Urinary bladder (tissue), 1 donor: ENCODE measurements at regions not wholly inside any gene's neighbourhood (a gene's known extent, or its start where the extent isn't known, plus 50 kb on each side); places are given as distances from the start of the nearest gene placed in this dataset. TPM values are rescaled to one million over a fixed set of nuclear protein-coding genes. Genes with fewer than 3 reads are reported as not detected.

Experiments used
- small RNA-seq: library from RNA; depleted of rRNA; stranded (forward); fragments of <200 nt; gene quantifications from one replicate; pipeline ENCODE3, GENCODE V24; 2014

Small RNA genes in the stretch of these regions (small RNA-seq; reads per million reads assigned to genes)
- gene AC025279.1 (not detected), gene SNX29P2 (not detected)
